ENCODE measurements at regions not wholly inside any gene's neighbourhood (a gene's known extent, or its start where the extent isn't known, plus 50 kb on each side); places are given as distances from the start of the nearest gene placed in this dataset.

DNA sequence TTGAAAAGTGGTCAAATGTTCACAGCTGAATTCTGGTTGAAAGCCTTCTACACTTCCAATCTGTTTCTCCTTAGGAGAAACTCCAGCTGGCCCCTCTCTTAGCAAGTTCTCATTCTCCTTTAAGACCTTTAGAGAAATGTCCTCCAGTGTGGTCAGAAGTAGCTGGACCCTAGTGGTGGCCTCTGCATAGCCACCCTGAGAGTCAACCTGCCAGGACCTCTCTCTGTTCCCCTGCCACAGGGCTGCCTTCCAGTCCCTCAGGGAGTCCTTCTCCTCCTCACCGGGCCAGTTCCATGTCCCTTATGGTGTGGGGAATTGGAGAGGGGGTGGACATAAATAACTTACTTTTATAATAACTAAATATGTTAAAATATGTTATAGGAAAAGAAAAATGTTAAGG lies 200.9 kb upstream of the PKDCC start:
- TF ChIP-seq, protein P1, sequence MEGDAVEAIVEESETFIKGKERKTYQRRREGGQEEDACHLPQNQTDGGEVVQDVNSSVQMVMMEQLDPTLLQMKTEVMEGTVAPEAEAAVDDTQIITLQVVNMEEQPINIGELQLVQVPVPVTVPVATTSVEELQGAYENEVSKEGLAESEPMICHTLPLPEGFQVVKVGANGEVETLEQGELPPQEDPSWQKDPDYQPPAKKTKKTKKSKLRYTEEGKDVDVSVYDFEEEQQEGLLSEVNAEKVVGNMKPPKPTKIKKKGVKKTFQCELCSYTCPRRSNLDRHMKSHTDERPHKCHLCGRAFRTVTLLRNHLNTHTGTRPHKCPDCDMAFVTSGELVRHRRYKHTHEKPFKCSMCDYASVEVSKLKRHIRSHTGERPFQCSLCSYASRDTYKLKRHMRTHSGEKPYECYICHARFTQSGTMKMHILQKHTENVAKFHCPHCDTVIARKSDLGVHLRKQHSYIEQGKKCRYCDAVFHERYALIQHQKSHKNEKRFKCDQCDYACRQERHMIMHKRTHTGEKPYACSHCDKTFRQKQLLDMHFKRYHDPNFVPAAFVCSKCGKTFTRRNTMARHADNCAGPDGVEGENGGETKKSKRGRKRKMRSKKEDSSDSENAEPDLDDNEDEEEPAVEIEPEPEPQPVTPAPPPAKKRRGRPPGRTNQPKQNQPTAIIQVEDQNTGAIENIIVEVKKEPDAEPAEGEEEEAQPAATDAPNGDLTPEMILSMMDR (IDR thresholded peaks at IDR 0.05; ENCODE audit: insufficient read depth, low read length), result no peak
- TF ChIP-seq GABPA (IDR thresholded peaks at IDR 0.05; ENCODE audit: low read depth) (no peak), POLR2AphosphoS5 (IDR thresholded peaks at IDR 0.05; ENCODE audit: low read depth) (no peak), SPI1 (IDR thresholded peaks at IDR 0.05; ENCODE audit: borderline replicate concordance, low read depth) (no peak)
- TF ChIP-seq, protein P2, sequence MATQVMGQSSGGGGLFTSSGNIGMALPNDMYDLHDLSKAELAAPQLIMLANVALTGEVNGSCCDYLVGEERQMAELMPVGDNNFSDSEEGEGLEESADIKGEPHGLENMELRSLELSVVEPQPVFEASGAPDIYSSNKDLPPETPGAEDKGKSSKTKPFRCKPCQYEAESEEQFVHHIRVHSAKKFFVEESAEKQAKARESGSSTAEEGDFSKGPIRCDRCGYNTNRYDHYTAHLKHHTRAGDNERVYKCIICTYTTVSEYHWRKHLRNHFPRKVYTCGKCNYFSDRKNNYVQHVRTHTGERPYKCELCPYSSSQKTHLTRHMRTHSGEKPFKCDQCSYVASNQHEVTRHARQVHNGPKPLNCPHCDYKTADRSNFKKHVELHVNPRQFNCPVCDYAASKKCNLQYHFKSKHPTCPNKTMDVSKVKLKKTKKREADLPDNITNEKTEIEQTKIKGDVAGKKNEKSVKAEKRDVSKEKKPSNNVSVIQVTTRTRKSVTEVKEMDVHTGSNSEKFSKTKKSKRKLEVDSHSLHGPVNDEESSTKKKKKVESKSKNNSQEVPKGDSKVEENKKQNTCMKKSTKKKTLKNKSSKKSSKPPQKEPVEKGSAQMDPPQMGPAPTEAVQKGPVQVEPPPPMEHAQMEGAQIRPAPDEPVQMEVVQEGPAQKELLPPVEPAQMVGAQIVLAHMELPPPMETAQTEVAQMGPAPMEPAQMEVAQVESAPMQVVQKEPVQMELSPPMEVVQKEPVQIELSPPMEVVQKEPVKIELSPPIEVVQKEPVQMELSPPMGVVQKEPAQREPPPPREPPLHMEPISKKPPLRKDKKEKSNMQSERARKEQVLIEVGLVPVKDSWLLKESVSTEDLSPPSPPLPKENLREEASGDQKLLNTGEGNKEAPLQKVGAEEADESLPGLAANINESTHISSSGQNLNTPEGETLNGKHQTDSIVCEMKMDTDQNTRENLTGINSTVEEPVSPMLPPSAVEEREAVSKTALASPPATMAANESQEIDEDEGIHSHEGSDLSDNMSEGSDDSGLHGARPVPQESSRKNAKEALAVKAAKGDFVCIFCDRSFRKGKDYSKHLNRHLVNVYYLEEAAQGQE (IDR thresholded peaks at IDR 0.05; ENCODE audit: insufficient replicate concordance, low read depth), result no peak

All from HL-60 (cell line).